ENCODE measurements at regions not wholly inside any gene's neighbourhood (a gene's known extent, or its start where the extent isn't known, plus 50 kb on each side); places are given as distances from the start of the nearest gene placed in this dataset.

GRCh38 chr11:28911829-28912228, 803.6 kb downstream of the METTL15 start:
- Histone ChIP-seq H4K20me1 (ENCODE audit: control insufficient read depth, insufficient read depth, low read depth, low read length) (no peaks in the 10 kb centered on the region), H3K27ac (ENCODE audit: low read depth, low read length) (no peak overlapping the region), H3K4me1 (ENCODE audit: control insufficient read depth, low read length) (no peaks in the 10 kb centered on the region), H3K9me3 (ENCODE audit: control insufficient read depth, insufficient read depth, low read length) (no peaks in the 10 kb centered on the region), H3K4me3 (ENCODE audit: low read length) (no peak overlapping the region), H3K4me2 (ENCODE audit: low read length) (no peak overlapping the region), H3K27me3 (ENCODE audit: control insufficient read depth, low read length) (no peaks in the 10 kb centered on the region), H3K36me3 (ENCODE audit: control insufficient read depth, low read length) (no peaks in the 10 kb centered on the region), H3F3A (ENCODE audit: control insufficient read depth, insufficient read depth) (no peaks in the 10 kb centered on the region), H3K9me2 (replicated peaks; ENCODE audit: control insufficient read depth, low read length) (no peaks in the 10 kb centered on the region), H3K79me2 (ENCODE audit: control insufficient read depth, low read length) (no peaks in the 10 kb centered on the region)
- TF ChIP-seq CTCF (IDR thresholded peaks at IDR 0.05; ENCODE audit: low read depth, low read length, poor library complexity, severe bottlenecking) (no peak), EZH2phosphoT487 (IDR thresholded peaks at IDR 0.05; ENCODE audit: borderline replicate concordance, low read length) (no peak)

DNA sequence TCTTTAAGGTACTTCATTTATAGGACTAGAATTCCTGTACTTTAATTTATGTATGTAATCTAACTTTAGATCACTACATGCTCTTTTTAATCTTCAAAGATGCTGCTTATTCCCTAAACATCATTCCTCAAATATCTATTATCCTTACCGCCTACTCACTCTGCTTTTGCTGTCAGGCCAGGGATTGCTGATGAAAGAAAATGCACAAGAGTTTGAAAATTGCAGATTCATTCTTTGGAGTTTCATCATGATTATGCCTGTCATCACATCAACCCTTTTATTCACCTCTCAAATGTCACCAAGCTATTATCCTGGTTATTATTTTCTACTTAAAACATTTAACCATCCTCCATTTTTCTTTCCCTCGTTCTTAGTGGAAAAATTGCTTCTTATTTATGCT, 802.7 kb downstream of the METTL15 start:
- no peaks in the 10 kb centered on the region for H3K4me1 ChIP-seq (ENCODE audit: control insufficient read depth, low read length)
- H3K27ac ChIP-seq (ENCODE audit: low read depth, low read length): no peak overlapping the region

GRCh38 chr11:28903716-28904115, 795.5 kb downstream of the METTL15 start:
- H4K20me1 ChIP-seq (ENCODE audit: control insufficient read depth, insufficient read depth, low read depth, low read length): no peaks in the 10 kb centered on the region
- H3K36me3 ChIP-seq (ENCODE audit: control insufficient read depth, low read length): no peaks in the 10 kb centered on the region
- H3K79me2 ChIP-seq (ENCODE audit: control insufficient read depth, low read length): no peaks in the 10 kb centered on the region
- H3K27ac ChIP-seq (ENCODE audit: low read depth, low read length): no peak overlapping the region
- no peaks in the 10 kb centered on the region for H3K9me2 ChIP-seq (replicated peaks; ENCODE audit: control insufficient read depth, low read length)
- H3K4me3 ChIP-seq (ENCODE audit: low read length): no peak overlapping the region
- no peak overlapping the region for H3K4me2 ChIP-seq (ENCODE audit: low read length)
- no peaks in the 10 kb centered on the region for H3K9me3 ChIP-seq (ENCODE audit: control insufficient read depth, insufficient read depth, low read length)
- H3K27me3 ChIP-seq (ENCODE audit: control insufficient read depth, low read length): no peaks in the 10 kb centered on the region
- TF ChIP-seq EZH2phosphoT487 (IDR thresholded peaks at IDR 0.05; ENCODE audit: borderline replicate concordance, low read length) (no peak), CTCF (IDR thresholded peaks at IDR 0.05; ENCODE audit: low read depth, low read length, poor library complexity, severe bottlenecking) (no peak)
- no peaks in the 10 kb centered on the region for H3F3A ChIP-seq (ENCODE audit: control insufficient read depth, insufficient read depth)
- H3K4me1 ChIP-seq (ENCODE audit: control insufficient read depth, low read length): no peaks in the 10 kb centered on the region

More for the DNA sequence above, 802.7 kb downstream of the METTL15 start:
- no peaks in the 10 kb centered on the region for H3K36me3 ChIP-seq (ENCODE audit: control insufficient read depth, low read length)
- no peaks in the 10 kb centered on the region for H3K9me3 ChIP-seq (ENCODE audit: control insufficient read depth, insufficient read depth, low read length)
- no peak for TF ChIP-seq EZH2phosphoT487 (IDR thresholded peaks at IDR 0.05; ENCODE audit: borderline replicate concordance, low read length)
- TF ChIP-seq CTCF (IDR thresholded peaks at IDR 0.05; ENCODE audit: low read depth, low read length, poor library complexity, severe bottlenecking): no peak
- H3K4me2 ChIP-seq (ENCODE audit: low read length): no peak overlapping the region
- H3K27me3 ChIP-seq (ENCODE audit: control insufficient read depth, low read length): no peaks in the 10 kb centered on the region
- no peaks in the 10 kb centered on the region for H3F3A ChIP-seq (ENCODE audit: control insufficient read depth, insufficient read depth)
- no peaks in the 10 kb centered on the region for H3K9me2 ChIP-seq (replicated peaks; ENCODE audit: control insufficient read depth, low read length)
- H3K79me2 ChIP-seq (ENCODE audit: control insufficient read depth, low read length): no peaks in the 10 kb centered on the region
- no peak overlapping the region for H3K4me3 ChIP-seq (ENCODE audit: low read length)
- no peaks in the 10 kb centered on the region for H4K20me1 ChIP-seq (ENCODE audit: control insufficient read depth, insufficient read depth, low read depth, low read length)

- no peaks in the 10 kb centered on the region for H3F3A ChIP-seq (ENCODE audit: control insufficient read depth, insufficient read depth)
- no peaks in the 10 kb centered on the region for H4K20me1 ChIP-seq (ENCODE audit: control insufficient read depth, insufficient read depth, low read depth, low read length)
- H3K27ac ChIP-seq (ENCODE audit: low read depth, low read length): no peak overlapping the region
- H3K27me3 ChIP-seq (ENCODE audit: control insufficient read depth, low read length): no peaks in the 10 kb centered on the region
- no peaks in the 10 kb centered on the region for H3K9me3 ChIP-seq (ENCODE audit: control insufficient read depth, insufficient read depth, low read length)
- H3K4me1 ChIP-seq (ENCODE audit: control insufficient read depth, low read length): no peaks in the 10 kb centered on the region
- no peak overlapping the region for H3K4me3 ChIP-seq (ENCODE audit: low read length)
- no peaks in the 10 kb centered on the region for H3K79me2 ChIP-seq (ENCODE audit: control insufficient read depth, low read length)
- H3K9me2 ChIP-seq (replicated peaks; ENCODE audit: control insufficient read depth, low read length): no peaks in the 10 kb centered on the region; the same call in 1 of the 2 replicates
- no peak overlapping the region for H3K4me2 ChIP-seq (ENCODE audit: low read length)
- no peaks in the 10 kb centered on the region for H3K36me3 ChIP-seq (ENCODE audit: control insufficient read depth, low read length)
- TF ChIP-seq CTCF (IDR thresholded peaks at IDR 0.05; ENCODE audit: low read depth, low read length, poor library complexity, severe bottlenecking) (no peak), EZH2phosphoT487 (IDR thresholded peaks at IDR 0.05; ENCODE audit: borderline replicate concordance, low read length) (no peak)
Observed at GRCh38 chr11:28900427-28900826, 792.2 kb downstream of the METTL15 start.

Measured in DOHH2 (cell line).